B cell (primary cell): ENCODE measurements at regions not wholly inside any gene's neighbourhood (a gene's known extent, or its start where the extent isn't known, plus 50 kb on each side); places are given as distances from the start of the nearest gene placed in this dataset.
"Not testable (repeated sequence)": the region's sequence is repeated elsewhere in the genome, so short reads cannot be mapped to it uniquely, and the experiment has no call there.

Experiments
- ATAC-seq: fragments of 200-7000 bp; cut with Tn5 transposase; one replicate; pipeline ENCODE4 v1.10.0; 2021; ENCODE audit warnings: low read depth, mild to moderate bottlenecking, moderate number of reproducible peaks, moderate library complexity
- CTCF ChIA-PET: fragments of 350-600 bp; sonication (Branson Sonifier 250); formaldehyde crosslinking; loops from one replicate; lab custom pipeline; 2021; ENCODE audit warnings: antibody characterized with exemption, inconsistent platforms; lab: Charles Lee
- POLR2A ChIA-PET: fragments of 350-600 bp; sonication (Branson Sonifier 250); formaldehyde crosslinking; loops from one replicate; lab custom pipeline; 2021; ENCODE audit warnings: antibody characterized with exemption; lab: Charles Lee
- DNase-seq: peaks from one replicate; pipeline ENCODE4 v3.0.0; 2013
- H2AFZ ChIP-seq: 2 replicates; pipeline ENCODE4 v1.6.1; 2012; ENCODE audit warnings: mild to moderate bottlenecking, low read depth, low read length; ENCODE audit not compliant: insufficient read depth, poor library complexity, severe bottlenecking
- H3K27ac ChIP-seq, 2 donors: 1 replicate in 1 of 2; 2 replicates in 1 of 2; pipeline ENCODE4 v1.5.1; 2012 to 2013; ENCODE audit warnings: low read length in 2 of 2, mild to moderate bottlenecking in 2 of 2, moderate library complexity in 1 of 2
- H3K27me3 ChIP-seq, 4 experiments: fragments of 200-600 bp in 1 of 4; sonication (generic) in 1 of 4; replicated peaks in 1 of 4; 1 replicate in 2 of 4; 2 replicates in 2 of 4; pipeline versions ENCODE4 v1.6.1 to v1.7.0; 2013 to 2016; ENCODE audit warnings: low read length in 3 of 4, mild to moderate bottlenecking in 2 of 4, mixed read lengths in 1 of 4, moderate library complexity in 1 of 4; ENCODE audit not compliant: insufficient read depth in 4 of 4, control insufficient read depth in 3 of 4; ENCODE audit errors: control extremely low read depth in 1 of 4
- H3K36me3 ChIP-seq, 2 experiments: replicated peaks in 1 of 2; 1 replicate in 1 of 2; 2 replicates in 1 of 2; pipeline versions ENCODE4 v1.6.1 to v1.7.1; 2013; ENCODE audit warnings: low read length in 1 of 2; ENCODE audit not compliant: insufficient read depth in 2 of 2, control insufficient read depth in 1 of 2; ENCODE audit errors: control extremely low read depth in 1 of 2, extremely low read depth in 1 of 2
- H3K4me1 ChIP-seq, 2 donors: fragments of 200-600 bp in 1 of 2; sonication (generic) in 1 of 2; 1 replicate in 1 of 2; 2 replicates in 1 of 2; pipeline versions ENCODE4 v1.5.1 to v1.6.1; 2013 to 2017; ENCODE audit warnings: low read length in 2 of 2; ENCODE audit not compliant: control insufficient read depth in 2 of 2, insufficient read depth in 2 of 2
- H3K4me2 ChIP-seq: replicated peaks from 2 replicates; pipeline ENCODE3; 2012; ENCODE audit warnings: mild to moderate bottlenecking, low read depth, low read length; ENCODE audit not compliant: poor library complexity, severe bottlenecking
- H3K4me3 ChIP-seq, 5 experiments: fragments of 200-600 bp in 1 of 5; sonication (generic) in 1 of 5; 1 replicate in 3 of 5; 2 replicates in 2 of 5; pipeline versions ENCODE4 v1.5.1 to v1.7.0; 2011 to 2016; ENCODE audit warnings: low read length in 4 of 5, mild to moderate bottlenecking in 4 of 5, low read depth in 2 of 5, control low read depth in 1 of 5, moderate library complexity in 1 of 5; ENCODE audit not compliant: insufficient read depth in 1 of 5; ENCODE audit errors: control extremely low read depth in 1 of 5, extremely low read depth in 1 of 5
- H3K79me2 ChIP-seq: fragments of 200-600 bp; sonication (generic); one replicate; pipeline ENCODE4 v1.6.0; 2016; ENCODE audit warnings: low read length; ENCODE audit not compliant: control insufficient read depth, insufficient read depth
- H3K9ac ChIP-seq: fragments of 200-600 bp; sonication (generic); 2 replicates; pipeline ENCODE4 v1.6.1; 2017; ENCODE audit warnings: mild to moderate bottlenecking, low read length, moderate library complexity
- H3K9me3 ChIP-seq, 3 donors: one replicate each; pipeline versions ENCODE4 v1.6.1 to v1.7.1; 2013; ENCODE audit warnings: low read length in 2 of 3; ENCODE audit not compliant: control insufficient read depth in 2 of 3, insufficient read depth in 1 of 3; ENCODE audit errors: control extremely low read depth in 1 of 3
- H4K20me1 ChIP-seq: 2 replicates; pipeline ENCODE4 v1.6.0; 2012; ENCODE audit warnings: mild to moderate bottlenecking, low read length; ENCODE audit not compliant: insufficient read depth, control insufficient read depth, poor library complexity, severe bottlenecking
- H3K27ac Mint-ChIP-seq: one replicate; pipeline ENCODE4 v1.8.0; 2021; ENCODE audit warnings: mixed read lengths
- H3K27me3 Mint-ChIP-seq: one replicate; pipeline ENCODE4 v1.8.0; 2021; ENCODE audit warnings: mixed read lengths
- H3K4me1 Mint-ChIP-seq: one replicate; pipeline ENCODE4 v1.8.0; 2021; ENCODE audit warnings: mixed read lengths
- H3K4me3 Mint-ChIP-seq: one replicate; pipeline ENCODE4 v1.8.0; 2021; ENCODE audit warnings: mixed read lengths
- H3K9me3 Mint-ChIP-seq: one replicate; pipeline ENCODE4 v1.8.0; 2022; ENCODE audit warnings: mixed read lengths; ENCODE audit not compliant: insufficient read depth
- EZH2 ChIP-seq: IDR thresholded peaks from 2 replicates; pipeline ENCODE4 v1.6.1; 2012; ENCODE audit warnings: borderline replicate concordance, low read depth, mild to moderate bottlenecking, moderate library complexity, low read length; ENCODE audit not compliant: insufficient read depth, poor library complexity, severe bottlenecking
- WGBS: methylation state at CpG from one replicate; pipeline ENCODE4 v1.1.5; 2013; ENCODE audit warnings: missing lambda C conversion rate; ENCODE audit not compliant: insufficient coverage; 5-methylcytosine and 5-hydroxymethylcytosine counted together
- intact Hi-C: fragments of 100-400 bp; cut with micrococcal nuclease; formaldehyde crosslinking; loops from one replicate; pipeline ENCODE4 v1.10.0; 2022
- TF ChIP-seq, protein P1 (sequence below): fragments of 200-600 bp; IDR thresholded peaks from one replicate; pipeline ENCODE4 v1.8.0; 2022; ENCODE audit warnings: antibody characterized with exemption, mild to moderate bottlenecking

DNA sequence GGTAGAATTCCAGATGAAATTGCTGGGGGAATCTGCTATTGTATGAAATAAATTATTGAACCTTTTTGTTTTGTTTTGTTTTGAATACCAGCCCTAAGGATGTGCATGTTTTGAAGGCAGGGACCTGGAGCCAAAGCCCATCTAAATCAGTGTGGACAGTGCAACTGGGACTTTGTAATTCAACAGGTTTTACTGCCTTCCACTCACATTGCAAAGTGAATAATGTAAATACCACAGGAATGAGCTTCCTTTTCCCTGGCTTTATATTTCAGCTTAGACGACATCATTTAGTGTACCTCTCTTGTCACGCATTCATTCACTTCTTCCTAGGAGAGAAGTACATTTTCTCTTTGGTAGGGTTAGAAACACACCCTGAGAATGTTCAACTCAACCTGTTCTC lies 795.0 kb downstream of the CENPC start:
- no peak for ATAC-seq

DNA sequence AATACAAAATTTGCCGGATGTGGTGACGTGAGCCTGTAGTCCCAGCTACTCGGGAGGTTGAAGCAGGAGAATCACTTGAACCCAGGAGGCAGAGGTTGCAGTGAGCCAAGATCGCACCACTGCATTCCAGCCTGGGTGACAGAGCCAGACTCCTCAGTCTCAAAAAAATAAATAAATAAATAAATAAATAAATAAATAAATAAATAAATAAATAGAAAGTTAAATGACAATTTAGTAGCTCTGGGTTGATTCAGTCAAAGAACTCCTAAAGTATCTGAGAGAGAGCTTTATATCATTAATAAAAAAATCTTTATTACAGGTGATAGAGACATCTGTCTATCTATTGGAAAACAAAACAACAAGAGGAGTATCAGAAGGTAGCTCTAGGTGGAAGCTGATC lies 798.4 kb downstream of the CENPC start:
- H3K9me3 Mint-ChIP-seq, H3K27me3 ChIP-seq, H3K36me3 ChIP-seq, H3K27ac Mint-ChIP-seq, H3K4me3 ChIP-seq, intact Hi-C loops, CTCF ChIA-PET, H3K79me2 ChIP-seq, H4K20me1 ChIP-seq, H3K27ac ChIP-seq, H3K4me2 ChIP-seq, H3K4me1 ChIP-seq, H2AFZ ChIP-seq, H3K9ac ChIP-seq, H3K4me3 Mint-ChIP-seq, DNase-seq, ATAC-seq, POLR2A ChIA-PET, H3K9me3 ChIP-seq, H3K27me3 Mint-ChIP-seq, H3K4me1 Mint-ChIP-seq: not testable (repeated sequence)
- WGBS, result 90% methylated on average over 3 of the region's 4 CpGs

More for the DNA sequence above, 795.0 kb downstream of the CENPC start:
- POLR2A ChIA-PET, result no interaction called here
- no peaks in the 10 kb centered on the region for H3K9me3 Mint-ChIP-seq
- CTCF ChIA-PET, result no interaction called here
- TF ChIP-seq EZH2, result no peak
- TF ChIP-seq, protein P1, sequence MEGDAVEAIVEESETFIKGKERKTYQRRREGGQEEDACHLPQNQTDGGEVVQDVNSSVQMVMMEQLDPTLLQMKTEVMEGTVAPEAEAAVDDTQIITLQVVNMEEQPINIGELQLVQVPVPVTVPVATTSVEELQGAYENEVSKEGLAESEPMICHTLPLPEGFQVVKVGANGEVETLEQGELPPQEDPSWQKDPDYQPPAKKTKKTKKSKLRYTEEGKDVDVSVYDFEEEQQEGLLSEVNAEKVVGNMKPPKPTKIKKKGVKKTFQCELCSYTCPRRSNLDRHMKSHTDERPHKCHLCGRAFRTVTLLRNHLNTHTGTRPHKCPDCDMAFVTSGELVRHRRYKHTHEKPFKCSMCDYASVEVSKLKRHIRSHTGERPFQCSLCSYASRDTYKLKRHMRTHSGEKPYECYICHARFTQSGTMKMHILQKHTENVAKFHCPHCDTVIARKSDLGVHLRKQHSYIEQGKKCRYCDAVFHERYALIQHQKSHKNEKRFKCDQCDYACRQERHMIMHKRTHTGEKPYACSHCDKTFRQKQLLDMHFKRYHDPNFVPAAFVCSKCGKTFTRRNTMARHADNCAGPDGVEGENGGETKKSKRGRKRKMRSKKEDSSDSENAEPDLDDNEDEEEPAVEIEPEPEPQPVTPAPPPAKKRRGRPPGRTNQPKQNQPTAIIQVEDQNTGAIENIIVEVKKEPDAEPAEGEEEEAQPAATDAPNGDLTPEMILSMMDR, result no peak
- no peaks in the 10 kb centered on the region for H3K9me3 ChIP-seq
- no CpG with 5 or more reads among the region's 2 CpGs for WGBS
- H3K36me3 ChIP-seq, result no peaks in the 10 kb centered on the region
- H3K27ac Mint-ChIP-seq, result no peak overlapping the region
- no peaks in the 10 kb centered on the region for H3K27me3 ChIP-seq
- no peak overlapping the region for H3K4me2 ChIP-seq
- H2AFZ ChIP-seq, result no peak overlapping the region
- H3K9ac ChIP-seq, result no peak overlapping the region
- no peak overlapping the region for H3K4me3 Mint-ChIP-seq
- H3K79me2 ChIP-seq, result no peaks in the 10 kb centered on the region
- DNase-seq, result no peak
- H4K20me1 ChIP-seq, result no peaks in the 10 kb centered on the region
- H3K4me1 Mint-ChIP-seq, result no peaks in the 10 kb centered on the region
- H3K4me3 ChIP-seq, result no peak overlapping the region
- H3K27me3 Mint-ChIP-seq, result no peaks in the 10 kb centered on the region
- no peaks in the 10 kb centered on the region for H3K4me1 ChIP-seq
- intact Hi-C loops, result no loop called here
- H3K27ac ChIP-seq, result no peak overlapping the region
